GM18909 (cell line): ENCODE measurements at regions not wholly inside any gene's neighbourhood (a gene's known extent, or its start where the extent isn't known, plus 50 kb on each side); places are given as distances from the start of the nearest gene placed in this dataset.
"Not testable (repeated sequence)": the region's sequence is repeated elsewhere in the genome, so short reads cannot be mapped to it uniquely, and the experiment has no call there.

ENCODE experiments used
- ATAC-seq: cut with Tn5 transposase; IDR thresholded peaks from one replicate; pipeline ENCODE4 v1.9.1; 2021; ENCODE audit warnings: mild to moderate bottlenecking; ENCODE audit not compliant: unreplicated experiment, poor library complexity

- no peak for ATAC-seq
Measured at GRCh38 chr6:134590004-134590403, 272.1 kb upstream of the SGK1 start.

- no peak for ATAC-seq
Measured at GRCh38 chr6:134589512-134589911, 271.6 kb upstream of the SGK1 start.

GRCh38 chr6:134588267-134588666 lies 270.4 kb upstream of the SGK1 start:
- ATAC-seq, result no peak

DNA sequence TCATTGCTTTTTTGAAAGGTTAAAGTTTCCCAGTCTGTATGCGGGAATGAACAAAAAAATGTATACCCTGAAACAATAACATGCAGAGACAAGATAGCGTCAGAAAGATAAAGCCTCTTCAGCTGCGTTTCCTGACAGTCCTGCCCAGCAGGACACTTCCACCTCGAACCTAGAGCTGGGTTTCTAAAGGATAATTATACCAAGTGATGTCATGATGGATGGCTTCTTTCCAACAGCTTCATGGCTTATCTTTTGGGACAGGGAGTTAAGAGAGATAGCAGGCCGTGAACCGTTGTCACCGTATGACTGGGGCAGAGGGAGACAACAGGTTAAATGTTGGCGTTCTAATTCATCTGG lies 267.6 kb upstream of the SGK1 start:
- no peak for ATAC-seq

DNA sequence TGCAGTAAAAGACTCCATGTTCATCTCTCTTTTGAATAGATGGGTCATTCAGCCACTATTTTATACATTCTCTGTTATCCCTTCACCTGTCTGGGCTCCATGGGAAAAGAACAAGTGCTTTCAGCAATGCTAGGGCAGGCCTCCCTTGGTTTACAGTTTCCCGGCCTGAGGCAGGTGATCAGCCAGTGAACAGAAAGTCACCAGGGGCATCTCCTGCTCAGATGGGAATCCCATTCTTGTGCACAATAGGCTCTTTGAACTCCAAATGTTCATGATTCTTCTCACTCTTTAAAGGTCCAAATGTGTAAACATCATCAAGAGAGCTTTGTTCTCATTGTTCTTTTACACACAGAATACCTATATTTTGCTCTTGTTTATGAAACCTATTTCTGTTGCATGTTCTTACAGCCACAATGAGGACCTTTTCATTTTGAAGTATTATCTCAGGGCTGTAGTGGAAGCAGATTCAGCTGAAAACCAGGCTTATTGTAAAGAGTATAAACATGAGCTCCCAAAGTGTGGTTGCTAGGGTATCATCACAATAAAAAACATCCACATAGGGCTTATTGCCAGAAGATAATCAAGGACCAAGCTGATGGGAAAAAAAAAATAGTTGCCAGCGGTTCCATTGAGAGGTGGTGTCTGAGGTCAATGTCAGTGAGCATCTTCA lies 267.1 kb upstream of the SGK1 start:
- ATAC-seq, result no peak

DNA sequence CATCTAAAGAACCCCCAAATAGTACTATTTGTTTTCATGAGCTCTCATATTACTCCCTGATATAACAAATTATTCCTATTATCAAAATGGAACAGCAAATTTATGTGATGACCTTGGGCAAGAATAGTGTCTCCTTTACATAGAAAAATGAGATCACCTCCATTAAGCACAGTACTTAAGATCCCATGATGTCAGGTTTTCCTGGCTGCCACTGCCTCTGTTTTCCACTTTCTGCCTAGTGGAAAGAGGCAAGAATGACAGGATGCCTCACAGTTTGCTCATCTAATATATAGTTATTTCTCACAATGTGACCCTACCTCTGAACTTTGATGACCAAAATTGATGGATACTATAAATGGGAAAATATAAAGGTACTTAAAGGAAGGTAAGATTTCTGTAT lies 260.1 kb upstream of the SGK1 start:
- ATAC-seq, result no peak

DNA sequence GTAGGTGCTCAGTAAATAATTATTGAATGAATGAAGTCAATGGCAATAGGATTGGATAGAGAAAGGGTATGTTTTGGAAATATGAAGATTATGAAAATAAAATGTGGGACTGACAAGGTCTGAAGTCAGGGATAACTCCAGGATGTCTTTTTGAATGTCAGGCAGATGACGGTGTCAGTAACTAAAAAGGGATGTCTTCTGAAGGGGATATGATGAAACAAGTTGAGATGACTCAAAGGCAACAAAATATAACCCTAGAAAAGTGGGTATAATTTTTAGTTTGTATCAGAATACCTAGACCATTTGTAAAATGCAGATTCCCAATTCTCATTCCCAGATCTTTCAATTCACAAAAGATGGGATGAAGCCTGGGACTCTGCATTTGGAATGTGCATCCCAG lies 257.3 kb upstream of the SGK1 start:
- ATAC-seq, result no peak

DNA sequence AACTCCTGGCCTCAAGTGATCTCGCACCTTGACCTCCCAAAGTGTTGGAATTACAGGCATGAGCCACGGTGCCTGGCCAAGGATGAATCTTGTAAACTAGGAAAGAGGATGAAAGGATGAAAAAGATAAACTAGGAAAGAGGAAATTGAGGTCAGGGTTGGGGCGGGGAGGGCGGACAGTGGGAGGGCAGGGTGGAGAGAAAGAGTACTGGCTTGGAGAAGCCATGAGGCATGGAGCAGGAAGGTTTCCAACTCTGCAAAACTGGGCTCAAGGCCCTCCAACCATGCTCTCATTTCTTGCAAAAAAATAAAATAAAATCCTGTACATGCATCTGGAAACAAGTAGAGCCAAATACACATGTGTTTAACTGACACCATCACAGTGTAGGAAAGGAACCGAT lies 256.6 kb upstream of the SGK1 start:
- no peak for ATAC-seq

GRCh38 chr6:134569996-134570395 lies 252.1 kb upstream of the SGK1 start:
- not testable (repeated sequence) for ATAC-seq

- no peak for ATAC-seq
Measured at GRCh38 chr6:134564705-134565104, 246.8 kb upstream of the SGK1 start.

GRCh38 chr6:134560019-134560418 lies 242.1 kb upstream of the SGK1 start:
- ATAC-seq, result no peak

- ATAC-seq, result no peak
Measured at GRCh38 chr6:134557509-134557908, 239.6 kb upstream of the SGK1 start.

GRCh38 chr6:134555672-134556071 lies 237.8 kb upstream of the SGK1 start:
- ATAC-seq, result no peak

GRCh38 chr6:134553936-134554335 lies 236.0 kb upstream of the SGK1 start:
- no peak for ATAC-seq

DNA sequence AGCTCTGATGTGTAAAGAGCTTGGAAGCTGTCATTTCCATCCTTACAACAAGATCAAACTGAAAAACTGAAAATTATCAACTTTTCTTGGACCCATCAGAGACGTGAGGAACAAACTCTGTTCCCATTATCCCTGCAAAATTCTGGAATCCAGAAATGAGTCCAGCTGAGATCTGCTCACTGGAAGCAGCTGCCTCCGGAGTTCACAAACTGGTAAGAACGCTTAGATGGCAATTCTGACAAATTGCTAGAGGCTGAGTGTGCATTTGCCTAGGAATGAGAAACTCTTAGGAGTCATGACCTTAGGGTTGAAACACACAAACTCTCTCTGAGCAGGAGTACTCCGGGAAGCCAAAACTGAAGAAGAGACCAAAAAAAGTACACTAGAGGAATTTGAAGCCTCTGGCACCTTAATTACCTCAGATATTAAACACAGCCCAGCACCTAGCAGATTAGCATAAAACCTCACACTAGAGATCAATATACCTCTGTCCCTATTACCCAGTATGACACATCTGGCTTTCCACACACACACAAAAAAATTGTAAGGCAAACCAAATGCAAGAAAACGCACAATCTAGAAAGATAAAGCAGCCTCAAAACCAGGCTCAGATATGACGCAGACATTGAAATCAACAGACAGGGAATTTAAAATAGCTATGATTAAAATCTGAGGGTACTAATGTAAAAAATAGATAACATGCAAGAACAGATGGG lies 233.5 kb upstream of the SGK1 start:
- ATAC-seq, result no peak

GRCh38 chr6:134550604-134551003 lies 232.7 kb upstream of the SGK1 start:
- no peak for ATAC-seq

DNA sequence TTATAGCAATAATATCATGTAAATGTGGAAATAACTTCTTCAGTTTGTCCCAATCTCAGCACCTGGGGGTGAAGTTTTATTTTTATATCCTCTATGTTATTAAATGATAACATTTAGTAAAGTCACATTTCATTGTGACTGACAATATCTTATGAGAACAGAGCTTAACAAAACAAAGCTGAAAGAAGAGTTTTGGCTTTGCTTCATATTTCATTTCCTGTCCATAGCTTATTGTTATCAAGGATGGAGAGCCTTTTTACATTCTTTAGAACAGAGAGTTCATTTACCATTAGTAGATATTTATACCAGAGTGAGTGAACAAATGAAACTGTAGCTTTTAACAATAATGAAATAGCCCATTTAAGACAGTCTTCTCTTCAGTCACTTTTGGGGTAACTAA lies 231.9 kb upstream of the SGK1 start:
- ATAC-seq, result no peak

- no peak for ATAC-seq
Measured at GRCh38 chr6:134546962-134547645, 229.2 kb upstream of the SGK1 start.

DNA sequence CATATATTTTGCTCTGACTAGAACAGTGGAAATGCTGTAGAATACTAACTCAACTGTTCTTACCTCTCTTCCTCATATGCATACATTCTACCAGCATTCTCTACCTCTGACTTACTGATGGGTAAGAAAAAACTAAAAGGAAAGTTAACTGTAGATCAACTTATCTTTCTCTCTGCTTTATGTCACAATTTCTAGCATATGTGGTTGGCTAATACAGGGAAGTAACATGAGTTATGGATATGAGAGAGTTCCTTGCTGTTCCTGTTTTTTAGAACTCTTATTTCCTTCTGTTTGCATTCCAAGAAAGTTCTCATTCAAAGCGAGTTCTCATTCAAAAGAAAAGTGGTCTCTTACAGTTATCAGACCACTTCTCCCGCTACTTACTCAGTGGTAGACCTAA lies 226.8 kb upstream of the SGK1 start:
- ATAC-seq, result no peak

- ATAC-seq, result no peak
Measured at GRCh38 chr6:134543128-134543527, 225.2 kb upstream of the SGK1 start.

DNA sequence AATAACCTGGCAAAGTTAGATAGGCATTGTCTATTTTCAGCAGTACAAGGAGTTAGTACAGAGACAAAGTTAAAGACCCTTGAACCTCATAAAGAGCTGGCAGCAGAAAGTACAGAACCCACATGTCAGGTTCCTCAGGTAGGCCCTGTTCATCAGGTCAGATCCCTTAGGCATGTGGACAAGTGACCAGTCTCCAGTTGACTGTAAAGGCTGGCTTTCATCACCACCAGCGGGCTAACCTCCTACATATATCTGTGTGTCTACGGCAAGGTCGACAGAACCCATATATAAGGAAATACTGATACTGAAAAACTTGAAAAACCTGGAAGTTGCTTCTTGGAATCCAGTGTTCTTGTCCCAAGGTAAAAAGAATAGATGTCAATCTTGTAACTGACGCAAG lies 223.1 kb upstream of the SGK1 start:
- no peak for ATAC-seq

- no peak for ATAC-seq
Measured at GRCh38 chr6:134539865-134540323, 222.0 kb upstream of the SGK1 start.
